ENCODE measurements at regions not wholly inside any gene's neighbourhood (a gene's known extent, or its start where the extent isn't known, plus 50 kb on each side); places are given as distances from the start of the nearest gene placed in this dataset.

- DNase-seq = no peak
Observed at GRCh38 chr13:84255226-84255797, 373.0 kb upstream of the SLITRK1 start.

GRCh38 chr13:84249463-84249862 lies 367.2 kb upstream of the SLITRK1 start:
- no peak for DNase-seq

- DNase-seq = no peak
Observed at GRCh38 chr13:84243340-84243739, 361.1 kb upstream of the SLITRK1 start.

- DNase-seq = no peak
Observed at GRCh38 chr13:84239032-84239431, 356.8 kb upstream of the SLITRK1 start.

GRCh38 chr13:84238381-84238780 lies 356.1 kb upstream of the SLITRK1 start:
- DNase-seq = no peak

GRCh38 chr13:84237143-84237542 lies 354.9 kb upstream of the SLITRK1 start:
- DNase-seq = no peak

GRCh38 chr13:84234416-84234815 lies 352.1 kb upstream of the SLITRK1 start:
- DNase-seq = no peak

GRCh38 chr13:84230568-84230967 lies 348.3 kb upstream of the SLITRK1 start:
- DNase-seq = no peak

GRCh38 chr13:84211048-84211447 lies 328.8 kb upstream of the SLITRK1 start:
- no peak for DNase-seq

- no peak for DNase-seq
Observed at GRCh38 chr13:84208246-84208910, 326.1 kb upstream of the SLITRK1 start.

GRCh38 chr13:84207509-84207908 lies 325.2 kb upstream of the SLITRK1 start:
- no peak for DNase-seq

- no peak for DNase-seq
Observed at GRCh38 chr13:84200971-84201370, 318.7 kb upstream of the SLITRK1 start.

GRCh38 chr13:84192125-84192524 lies 309.9 kb upstream of the SLITRK1 start:
- peak; percentile 63 for DNase-seq

GRCh38 chr13:84191139-84191538 lies 308.9 kb upstream of the SLITRK1 start:
- no peak for DNase-seq

- no peak for DNase-seq
Observed at GRCh38 chr13:84187626-84188025, 305.4 kb upstream of the SLITRK1 start.

- no peak for DNase-seq
Observed at GRCh38 chr13:84139561-84140158, 257.4 kb upstream of the SLITRK1 start.

- no peak for DNase-seq
Observed at GRCh38 chr13:84137292-84137691, 255.0 kb upstream of the SLITRK1 start.

- no peak for DNase-seq
Observed at GRCh38 chr13:84136582-84136981, 254.3 kb upstream of the SLITRK1 start.

GRCh38 chr13:84132491-84132890 lies 250.2 kb upstream of the SLITRK1 start:
- no peak for DNase-seq

- DNase-seq = no peak
Observed at GRCh38 chr13:84131249-84131648, 249.0 kb upstream of the SLITRK1 start.

GRCh38 chr13:84130495-84131114 lies 248.3 kb upstream of the SLITRK1 start:
- no peak for DNase-seq

GRCh38 chr13:84129966-84130365 lies 247.7 kb upstream of the SLITRK1 start:
- no peak for DNase-seq

- DNase-seq = no peak
Observed at GRCh38 chr13:84127597-84128128, 245.4 kb upstream of the SLITRK1 start.

- DNase-seq = no peak
Observed at GRCh38 chr13:84126671-84127171, 244.4 kb upstream of the SLITRK1 start.
